NCI-H1105 (cell line): ENCODE measurements at regions not wholly inside any gene's neighbourhood (a gene's known extent, or its start where the extent isn't known, plus 50 kb on each side); places are given as distances from the start of the nearest gene placed in this dataset.

ENCODE experiments used
- DNase-seq: peaks from one replicate; lab custom pipeline; 2025; lab: John Stamatoyannopoulos, UW

DNA sequence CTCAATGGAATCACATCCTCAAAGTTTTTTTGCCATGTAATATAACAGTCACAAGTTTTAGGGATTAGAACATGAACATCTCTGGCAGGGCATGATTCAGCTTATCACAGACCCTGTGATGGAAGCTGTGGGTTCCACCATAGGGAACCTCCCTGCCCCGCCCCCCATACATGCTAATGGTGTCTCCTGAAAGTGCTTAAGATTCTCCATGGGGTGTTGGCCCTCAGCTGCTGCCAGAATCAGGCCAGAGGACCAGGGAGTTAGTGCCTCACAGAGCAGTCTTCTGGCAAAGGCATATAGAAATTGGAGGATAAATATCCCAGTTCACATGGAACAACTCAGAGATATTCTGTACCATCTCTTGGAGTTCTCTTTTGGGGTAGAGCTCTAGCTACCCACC, 119.4 kb downstream of the RAB11FIP2 start:
- no peak for DNase-seq

DNA sequence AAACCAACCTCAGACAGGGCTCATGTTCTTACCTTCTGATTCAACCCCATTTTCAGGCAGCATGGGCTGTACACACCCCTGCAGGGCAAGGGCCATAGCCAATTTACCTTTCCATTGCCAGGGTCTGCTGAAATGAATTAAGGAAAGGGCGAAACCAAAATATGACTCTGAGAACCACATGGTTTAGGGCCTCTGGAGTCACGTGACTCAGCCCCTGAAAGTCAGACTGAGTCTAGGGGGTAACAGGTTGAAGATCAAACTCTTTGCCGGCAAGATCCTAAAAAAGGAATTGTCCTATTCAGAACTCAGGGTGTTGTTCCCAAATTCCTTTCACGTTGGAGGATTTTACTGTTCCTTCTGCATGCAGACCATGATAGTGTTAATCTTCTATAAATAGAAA, 118.9 kb downstream of the RAB11FIP2 start:
- no peak for DNase-seq

DNA sequence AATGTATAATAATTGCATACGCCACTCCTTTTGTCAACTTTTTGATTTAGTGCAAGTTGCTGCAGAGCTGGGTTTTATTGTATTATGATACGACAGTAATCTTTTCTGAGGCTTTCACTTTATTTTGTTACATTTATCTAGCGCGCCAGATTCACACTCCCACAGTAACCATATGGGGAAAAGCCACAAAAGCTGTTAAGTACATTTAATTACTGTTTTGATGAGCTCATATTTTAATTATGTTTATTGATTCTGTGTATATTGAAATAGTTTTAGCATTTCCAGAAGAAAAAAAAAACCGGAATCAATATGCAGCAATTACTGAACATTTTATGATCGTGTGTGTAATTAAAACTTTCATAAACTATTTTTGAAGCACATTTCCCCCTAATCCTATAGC, 118.5 kb downstream of the RAB11FIP2 start:
- DNase-seq: no peak

DNA sequence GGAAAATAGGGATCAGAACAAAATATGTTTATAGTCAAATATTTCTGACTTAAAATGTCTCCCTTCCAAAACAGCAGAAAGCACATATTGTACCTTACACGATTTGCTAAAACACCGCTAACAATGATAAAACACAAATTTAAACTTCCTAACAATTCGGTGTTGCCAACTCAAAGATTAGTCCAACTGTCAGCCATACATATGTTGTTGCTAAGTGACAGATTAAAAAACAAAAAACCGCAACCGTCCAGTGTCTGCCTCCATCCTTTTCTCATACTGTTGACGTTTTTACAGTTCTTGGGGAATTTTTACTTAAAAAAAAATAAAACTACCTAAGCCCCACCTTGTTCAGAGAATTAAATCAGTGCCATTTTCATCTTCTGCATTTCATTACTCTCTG, 118.0 kb downstream of the RAB11FIP2 start:
- no peak for DNase-seq

DNA sequence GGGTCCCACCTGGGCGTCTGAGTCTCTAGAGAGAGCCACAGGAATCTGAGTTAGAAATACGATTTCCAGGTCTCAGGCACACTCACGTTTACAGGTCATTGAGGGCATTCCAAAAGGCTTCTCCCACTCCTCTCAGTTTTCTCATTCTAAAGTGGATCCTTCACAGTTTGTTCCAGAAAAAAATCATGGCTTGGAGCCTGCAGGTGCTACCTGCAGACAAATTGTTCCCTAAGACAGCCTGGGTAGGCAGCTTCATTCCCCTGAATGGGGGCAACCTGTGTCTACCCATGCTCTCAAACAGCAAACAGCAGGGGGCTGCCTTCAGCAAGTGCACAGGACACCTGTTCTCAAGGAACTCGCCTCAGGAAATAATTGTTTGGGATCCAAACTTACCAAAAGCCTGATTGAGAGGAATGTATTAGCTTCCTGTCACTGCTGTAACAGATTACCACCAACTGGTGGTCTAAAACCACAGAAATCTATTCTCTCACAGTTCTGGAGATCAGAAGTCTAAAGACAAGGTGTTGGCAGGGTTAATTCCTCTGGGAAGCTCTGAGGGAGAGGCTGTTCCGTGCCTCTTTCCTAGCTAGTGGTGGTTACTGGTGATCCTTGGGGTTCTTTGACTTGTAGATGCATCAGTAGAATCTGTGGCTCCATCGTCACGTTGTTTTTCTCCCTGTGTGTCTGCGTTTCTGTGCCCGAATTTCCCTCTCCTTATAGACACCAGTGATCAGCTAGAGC, 117.2 kb downstream of the RAB11FIP2 start:
- no peak for DNase-seq

DNA sequence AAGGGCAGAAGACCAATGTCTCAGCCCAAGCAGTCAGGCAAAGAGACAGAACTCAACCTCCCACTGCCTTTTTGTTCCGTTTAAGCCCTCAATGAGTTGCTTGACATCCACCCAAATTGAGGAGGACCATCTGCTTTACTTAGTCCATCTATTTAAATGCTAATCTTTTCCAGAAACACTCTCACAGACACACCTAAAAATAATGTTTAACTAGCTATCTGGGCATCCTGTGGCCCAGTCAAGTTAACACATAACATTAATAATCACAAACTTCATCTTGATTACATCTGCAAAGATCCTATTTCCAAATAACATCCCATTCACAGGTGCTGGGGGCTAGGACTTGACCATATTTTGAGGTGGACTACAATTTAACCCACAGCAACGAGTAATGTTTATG, 115.7 kb downstream of the RAB11FIP2 start:
- no peak for DNase-seq

DNA sequence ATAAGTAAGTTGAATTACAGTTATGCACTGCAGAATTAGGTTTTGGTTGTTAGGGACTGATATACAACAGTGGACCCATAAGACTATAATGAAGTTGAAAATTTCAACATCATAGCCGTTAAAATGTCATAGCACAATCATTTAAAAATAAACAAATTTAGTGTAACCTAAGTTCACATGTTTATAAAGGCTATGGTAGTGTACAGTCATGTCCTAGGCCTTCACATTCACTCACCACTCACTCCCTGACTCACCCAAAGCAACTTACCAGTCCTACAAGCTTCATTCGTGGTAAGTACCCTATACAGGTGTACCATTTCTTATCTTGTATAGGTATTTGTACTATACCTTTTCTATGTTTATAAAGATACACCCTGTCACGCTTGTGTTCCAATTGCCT, 113.7 kb downstream of the RAB11FIP2 start:
- DNase-seq: no peak

DNA sequence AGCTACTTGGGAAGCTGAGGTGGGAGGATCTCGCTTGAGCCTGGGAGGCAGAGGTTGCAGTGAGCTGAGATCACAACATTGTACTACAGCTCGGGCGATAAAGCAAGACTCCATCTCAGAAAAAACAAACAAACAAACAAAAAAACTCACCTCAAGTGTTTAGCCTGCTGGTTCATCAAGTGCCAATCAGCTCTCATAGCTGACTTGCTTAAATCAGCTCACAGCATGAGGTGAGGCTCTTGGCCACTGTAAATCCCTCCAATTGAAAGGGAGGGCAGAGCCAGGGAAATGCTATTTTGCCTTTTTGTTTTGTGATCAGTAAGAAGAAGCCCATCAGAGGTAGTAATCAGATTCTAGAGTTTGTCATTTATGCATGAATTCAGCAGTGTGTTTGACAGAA, 112.3 kb downstream of the RAB11FIP2 start:
- no peak for DNase-seq

DNA sequence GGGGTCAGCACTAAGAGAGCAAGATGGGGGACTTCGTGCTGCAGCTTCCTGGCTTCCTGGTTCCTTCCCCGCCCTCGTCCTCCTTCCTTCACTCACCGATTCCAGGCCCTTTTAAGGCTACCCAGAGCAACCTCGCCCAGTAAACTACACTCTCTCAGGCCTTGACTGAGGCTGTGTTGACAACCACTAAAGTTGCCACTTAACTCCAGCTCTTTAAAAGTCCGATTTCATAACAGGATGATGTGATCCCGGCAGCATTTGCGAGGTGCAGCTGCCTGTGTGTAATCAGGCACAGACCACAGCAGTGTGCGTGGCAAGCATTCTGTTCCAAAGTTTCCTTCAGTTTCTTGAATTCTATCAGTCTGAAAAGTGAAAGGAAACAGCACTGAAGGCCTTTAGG, 110.6 kb downstream of the RAB11FIP2 start:
- no peak for DNase-seq

DNA sequence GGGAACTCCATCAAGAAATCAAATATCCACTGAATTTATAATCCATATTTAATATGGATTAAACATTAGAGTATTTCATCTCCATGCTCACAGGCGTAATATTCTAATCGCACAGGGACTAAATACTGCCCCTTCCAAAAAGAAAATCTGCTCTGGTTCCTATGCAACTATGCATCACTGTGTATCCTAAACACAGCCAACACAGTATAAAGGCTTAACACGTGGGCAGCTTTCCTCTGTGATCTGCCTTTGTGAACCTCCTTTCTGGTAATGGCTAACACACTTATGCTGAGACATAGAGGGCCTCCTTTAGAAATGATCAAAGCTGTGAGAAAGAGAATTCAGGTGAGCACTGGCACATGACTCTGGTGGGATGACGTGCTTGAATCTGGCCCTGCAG, 110.2 kb downstream of the RAB11FIP2 start:
- DNase-seq: no peak

DNA sequence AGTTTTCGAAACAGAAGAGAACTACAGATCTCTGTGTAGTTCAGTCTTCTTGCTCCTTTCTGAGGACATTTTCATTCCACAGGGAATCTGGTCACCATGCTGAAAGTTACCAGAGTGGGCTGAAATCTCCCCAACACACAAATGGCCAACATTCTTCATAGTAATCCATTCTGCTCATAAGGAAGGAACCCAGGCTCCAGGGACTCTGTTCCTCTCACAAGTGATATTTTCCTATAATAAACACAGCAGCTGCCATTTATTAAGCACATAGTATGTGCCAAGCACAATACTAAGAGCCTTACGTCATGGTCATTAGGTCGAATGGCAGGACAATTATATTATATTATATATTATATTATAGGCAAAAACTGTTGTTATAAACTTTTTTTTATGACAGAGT, 109.8 kb downstream of the RAB11FIP2 start:
- no peak for DNase-seq

DNA sequence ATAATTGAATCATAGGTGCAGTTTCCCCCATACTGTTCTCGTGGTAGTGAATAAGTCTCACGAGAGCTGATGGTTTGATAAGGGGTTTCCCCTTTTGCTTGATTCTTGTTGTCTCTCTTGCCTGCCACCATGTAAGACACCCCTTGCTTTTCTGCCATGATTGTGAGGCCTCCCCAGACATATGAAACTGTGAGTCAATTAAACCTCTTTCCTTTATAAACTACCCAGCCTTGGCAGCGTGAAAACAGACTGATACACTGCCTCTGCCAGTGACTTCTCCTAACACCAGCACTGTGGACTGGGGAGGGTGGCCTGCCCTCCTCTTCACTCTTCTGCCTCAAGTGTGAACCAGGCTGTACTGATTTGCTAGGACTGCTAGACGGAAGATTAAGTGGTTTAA, 108.6 kb downstream of the RAB11FIP2 start:
- no peak for DNase-seq

DNA sequence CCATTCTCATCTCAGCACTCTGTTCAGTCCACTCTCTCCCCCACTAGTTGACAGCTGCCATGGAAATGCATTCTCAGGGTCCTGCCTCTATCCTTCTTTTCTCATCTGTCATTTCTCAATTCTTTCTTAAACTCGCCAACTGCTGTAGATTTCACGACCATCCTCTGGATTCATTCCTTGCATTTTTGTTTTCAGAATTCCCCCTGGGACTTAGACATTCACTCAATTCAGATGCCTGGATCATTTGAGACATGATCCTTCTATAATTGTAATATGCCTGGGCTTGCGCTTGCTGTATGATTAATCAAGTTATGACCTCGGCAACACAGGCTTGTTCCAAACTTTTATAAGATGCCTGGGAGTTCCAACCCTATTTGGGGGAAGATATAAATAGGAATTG, 104.5 kb downstream of the RAB11FIP2 start:
- no peak for DNase-seq

DNA sequence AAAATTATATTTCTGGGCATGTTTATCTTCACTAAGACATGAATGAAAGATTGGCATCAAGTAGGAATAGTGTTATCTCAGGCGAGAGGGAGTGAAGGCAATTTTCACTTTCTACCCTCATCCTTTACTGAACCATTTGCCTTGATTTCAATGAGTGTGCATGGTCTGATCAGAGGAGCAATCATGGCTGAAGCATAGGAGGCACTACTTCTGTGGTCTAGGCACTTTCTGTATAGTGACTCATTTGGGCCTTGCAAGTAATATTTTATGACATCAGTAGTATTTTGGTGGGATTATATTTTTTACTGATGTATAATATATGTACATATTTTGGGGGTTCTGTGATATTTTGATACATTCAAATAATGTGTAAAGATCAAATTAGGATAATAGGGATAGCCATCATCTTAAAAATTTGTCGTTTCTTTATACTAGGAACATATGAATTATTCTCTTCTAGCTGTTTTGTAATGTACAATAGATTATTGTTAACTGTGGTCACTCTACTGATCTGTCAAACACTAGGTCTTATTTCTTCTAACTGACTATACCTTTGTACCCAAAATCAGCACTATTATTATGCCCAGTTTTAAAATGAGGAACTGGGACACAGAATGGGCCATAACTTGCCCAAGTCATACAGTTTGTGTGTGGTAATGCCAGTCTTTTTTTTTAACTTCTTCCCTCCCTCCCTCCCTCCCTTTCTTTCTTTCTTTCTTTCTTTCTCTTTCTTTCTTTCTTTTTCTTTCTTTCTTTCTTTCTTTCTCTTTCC, 101.9 kb downstream of the RAB11FIP2 start:
- no peak for DNase-seq

DNA sequence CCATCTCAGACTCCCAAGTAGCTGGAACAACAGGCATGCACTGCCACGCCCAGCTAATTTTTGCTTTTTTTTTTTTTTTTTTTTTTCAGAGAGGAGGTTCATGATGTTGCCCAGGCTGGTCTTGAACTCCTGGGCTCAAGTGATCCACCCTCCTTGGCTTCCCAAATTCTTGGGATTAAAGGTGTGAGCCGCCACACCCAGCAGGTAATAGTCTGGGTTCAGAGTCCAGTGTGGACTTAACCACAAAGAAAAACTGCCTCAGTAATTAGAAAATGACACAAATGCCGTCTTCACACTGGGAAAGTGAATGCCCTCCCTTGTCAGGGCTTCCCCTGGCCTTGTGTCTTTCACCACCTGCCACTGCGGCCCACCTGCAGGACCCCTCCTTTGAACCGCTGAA, 101.1 kb downstream of the RAB11FIP2 start:
- no peak for DNase-seq

DNA sequence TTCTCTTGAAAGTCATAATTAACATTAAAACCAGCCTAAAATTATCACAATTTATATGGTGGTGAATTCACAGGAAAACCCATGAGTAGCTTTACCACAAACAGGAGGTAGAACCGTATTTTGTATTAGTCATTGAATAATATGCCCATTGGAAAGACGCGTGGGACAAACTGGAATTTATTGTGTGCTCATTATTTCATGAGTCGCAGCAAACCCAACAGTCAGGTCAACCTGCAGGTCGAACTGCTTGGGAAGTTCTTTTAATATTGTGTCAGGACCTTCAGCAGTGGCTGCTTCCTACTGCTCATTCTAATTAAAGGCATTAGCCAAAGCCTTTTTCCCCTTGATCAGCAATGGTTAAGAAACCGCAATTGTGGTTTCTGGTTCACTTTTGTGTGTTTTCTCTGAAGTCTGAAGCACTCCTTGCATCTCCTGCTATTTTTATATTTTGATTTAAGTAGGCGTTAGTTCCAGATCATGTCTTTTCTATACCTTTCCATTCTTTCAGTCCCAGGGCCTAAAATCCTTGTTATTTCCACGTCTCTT, 100.1 kb downstream of the RAB11FIP2 start:
- DNase-seq: no peak

DNA sequence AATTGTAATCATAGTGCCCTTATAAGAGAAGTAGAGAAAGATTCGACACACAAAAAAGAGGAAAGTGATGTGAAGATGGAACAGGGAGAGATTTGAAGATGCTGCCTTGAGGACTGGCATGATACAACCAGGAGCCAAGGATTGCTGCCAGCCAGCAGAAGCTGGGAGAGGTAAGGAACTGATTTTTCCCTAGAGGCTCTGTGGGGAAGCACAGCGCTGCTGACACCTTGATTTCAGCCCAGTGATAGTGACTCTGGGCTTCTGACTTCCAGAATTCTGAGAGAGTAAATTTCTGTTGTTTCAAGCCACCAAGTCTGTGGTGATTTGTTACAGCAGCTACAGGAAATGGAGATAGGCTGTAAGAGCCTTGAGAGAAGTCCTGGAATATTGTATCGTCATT, 98.2 kb downstream of the RAB11FIP2 start:
- DNase-seq: no peak

DNA sequence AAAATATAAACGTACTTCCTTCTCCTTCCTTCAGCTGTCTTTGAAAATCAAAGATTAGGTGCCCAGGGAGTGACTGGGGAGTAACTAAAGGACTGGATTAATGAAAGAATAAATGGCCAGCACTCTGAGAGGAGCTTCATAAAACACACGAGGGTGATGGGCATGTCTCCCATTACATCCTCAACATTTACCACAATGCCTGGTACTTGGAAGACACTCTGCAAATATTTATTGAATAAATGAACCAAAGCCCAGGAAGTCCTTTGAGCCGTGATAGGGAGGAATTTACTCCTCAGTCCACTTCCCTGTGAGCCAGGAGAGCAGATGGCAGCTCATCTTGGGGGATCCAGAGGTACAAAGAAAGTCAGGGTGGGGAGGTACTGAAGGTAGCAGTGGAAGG, 96.3 kb downstream of the RAB11FIP2 start:
- no peak for DNase-seq
